ENCODE measurements at regions not wholly inside any gene's neighbourhood (a gene's known extent, or its start where the extent isn't known, plus 50 kb on each side); places are given as distances from the start of the nearest gene placed in this dataset.

GRCh38 chr1:223462047-223462630 lies 68.9 kb downstream of the CCDC185 start:
- no peak for DNase-seq
- H3K4me3 ChIP-seq, result no peak overlapping the region
- intact Hi-C loops (cut with DNase I), result no loop called here
- H3K27me3 ChIP-seq, result no peaks in the 10 kb centered on the region
- no peaks in the 10 kb centered on the region for H3K9me3 ChIP-seq
- H3K27ac ChIP-seq, result no peak overlapping the region
- H3K36me3 ChIP-seq, result no peaks in the 10 kb centered on the region
- peaks cover 0 to 5% (median 0%) of the 10 kb centered on the region in 4 donors for H3K4me1 ChIP-seq
- TF ChIP-seq EP300 (IDR thresholded peaks at IDR 0.05), result no peak
- WGBS, 2 donors, result 91 to 93% methylated on average over 5 of the region's 5 CpGs

DNA sequence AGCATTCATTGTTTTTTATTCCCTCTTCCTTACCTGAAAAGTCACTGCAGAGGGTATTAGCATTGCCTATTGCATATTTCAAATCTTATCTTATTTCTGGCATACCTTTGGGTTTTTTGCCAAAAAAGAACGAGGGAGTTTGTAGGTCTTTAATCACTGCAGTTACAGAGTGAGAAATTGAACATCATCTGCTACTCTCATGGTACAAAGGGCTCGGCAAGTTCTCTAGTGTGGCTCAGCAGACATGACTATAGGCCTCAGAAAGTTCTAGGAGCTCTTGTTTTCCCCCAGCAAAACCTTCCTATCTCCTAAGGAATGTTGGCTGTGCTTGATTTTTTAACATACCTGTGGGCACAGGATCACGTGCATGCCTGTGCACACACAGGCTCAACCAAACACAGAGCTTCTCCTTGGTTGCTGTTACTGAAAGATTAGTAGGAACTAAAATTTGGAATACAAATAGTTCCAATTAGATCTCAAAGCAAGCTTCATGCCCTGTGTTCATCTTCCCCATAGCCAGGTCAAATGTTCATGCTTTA lies 69.7 kb downstream of the CCDC185 start:
- intact Hi-C loops (cut with DNase I), result no loop called here
- peaks cover 0 to 5% (median 0%) of the 10 kb centered on the region in 4 donors for H3K4me1 ChIP-seq
- H3K36me3 ChIP-seq, result no peaks in the 10 kb centered on the region
- no peaks in the 10 kb centered on the region for H3K27me3 ChIP-seq
- H3K9me3 ChIP-seq, result no peaks in the 10 kb centered on the region
- WGBS, 2 donors, result 65 to 84% methylated on average over 3 of the region's 3 CpGs
- no peak for TF ChIP-seq EP300 (IDR thresholded peaks at IDR 0.05)
- no peak for TF ChIP-seq CTCF (IDR thresholded peaks at IDR 0.05)
- TF ChIP-seq POLR2AphosphoS5 (IDR thresholded peaks at IDR 0.05), result no peak
- TF ChIP-seq POLR2A (IDR thresholded peaks at IDR 0.05), result no peak
- H3K27ac ChIP-seq, result no peak overlapping the region
- no peak for DNase-seq
- no peak overlapping the region for H3K4me3 ChIP-seq

GRCh38 chr1:223466151-223466550 lies 72.9 kb downstream of the CCDC185 start:
- no peaks in the 10 kb centered on the region for H3K27me3 ChIP-seq
- H3K4me3 ChIP-seq, result no peak overlapping the region
- TF ChIP-seq POLR2AphosphoS5 (IDR thresholded peaks at IDR 0.05) (no peak), EP300 (IDR thresholded peaks at IDR 0.05) (no peak), POLR2A (IDR thresholded peaks at IDR 0.05) (no peak), CTCF (IDR thresholded peaks at IDR 0.05) (no peak)
- no peak for DNase-seq
- intact Hi-C loops (cut with DNase I), result no loop called here
- H3K36me3 ChIP-seq, result no peaks in the 10 kb centered on the region
- WGBS, 2 donors, result 52 to 67% methylated on average over 1 of the region's 1 CpG
- H3K9me3 ChIP-seq, result no peaks in the 10 kb centered on the region
- H3K4me1 ChIP-seq, result no peaks in the 10 kb centered on the region
- H3K27ac ChIP-seq, result no peak overlapping the region

DNA sequence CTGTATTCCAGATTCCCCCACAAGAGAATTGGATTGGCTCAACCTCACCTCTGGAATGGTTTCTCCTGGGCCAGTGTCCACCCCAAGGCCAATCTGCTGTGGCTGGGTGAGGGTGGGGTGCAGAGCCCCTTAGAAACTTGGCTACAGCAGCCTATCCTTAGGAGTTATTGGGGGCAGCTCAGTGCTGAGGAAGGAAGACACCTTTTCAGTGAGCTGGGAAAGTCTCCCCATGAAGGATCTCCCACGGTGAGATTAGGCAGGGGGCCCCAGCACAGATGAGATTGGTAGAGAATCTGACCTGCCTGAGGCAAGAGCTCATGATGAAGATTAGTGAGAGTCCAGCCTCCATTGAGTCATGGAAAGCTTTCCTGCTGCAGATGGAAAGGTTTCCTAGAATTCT lies 78.4 kb downstream of the CCDC185 start:
- WGBS, 2 donors, result 83% methylated on average over 1 of the region's 1 CpG

GRCh38 chr1:223472057-223472456 lies 78.8 kb downstream of the CCDC185 start:
- TF ChIP-seq POLR2A (IDR thresholded peaks at IDR 0.05) (no peak), CTCF (IDR thresholded peaks at IDR 0.05) (no peak), POLR2AphosphoS5 (IDR thresholded peaks at IDR 0.05) (no peak), EP300 (IDR thresholded peaks at IDR 0.05) (no peak)
- intact Hi-C loops (cut with DNase I), result no loop called here
- H3K4me1 ChIP-seq, result no peaks in the 10 kb centered on the region
- H3K9me3 ChIP-seq, result no peaks in the 10 kb centered on the region
- no peak overlapping the region for H3K27ac ChIP-seq
- no peaks in the 10 kb centered on the region for H3K36me3 ChIP-seq
- no peaks in the 10 kb centered on the region for H3K27me3 ChIP-seq
- DNase-seq, result no peak
- H3K4me3 ChIP-seq, result no peak overlapping the region
- 80 to 85% methylated on average over 5 of the region's 5 CpGs for WGBS, 2 donors

More for the DNA sequence above, 78.4 kb downstream of the CCDC185 start:
- H3K27ac ChIP-seq, result no peak overlapping the region
- no peak overlapping the region for H3K4me3 ChIP-seq
- no peak for DNase-seq
- H3K27me3 ChIP-seq, result no peaks in the 10 kb centered on the region
- no peaks in the 10 kb centered on the region for H3K9me3 ChIP-seq
- no peaks in the 10 kb centered on the region for H3K4me1 ChIP-seq
- no peaks in the 10 kb centered on the region for H3K36me3 ChIP-seq
- TF ChIP-seq EP300 (IDR thresholded peaks at IDR 0.05) (no peak), POLR2AphosphoS5 (IDR thresholded peaks at IDR 0.05) (no peak), POLR2A (IDR thresholded peaks at IDR 0.05) (no peak), CTCF (IDR thresholded peaks at IDR 0.05) (no peak)
- intact Hi-C loops (cut with DNase I), result no loop called here
